ENCODE measurements at regions not wholly inside any gene's neighbourhood (a gene's known extent, or its start where the extent isn't known, plus 50 kb on each side); places are given as distances from the start of the nearest gene placed in this dataset.

GRCh38 chr11:45511566-45511965 is 153.9 kb downstream of the CHST1 start:
- no peak overlapping the region for H2AFZ ChIP-seq (ENCODE audit: low read length)
- no peak overlapping the region for H3K4me3 ChIP-seq (ENCODE audit: low read length, poor library complexity, severe bottlenecking)
- H3K4me1 ChIP-seq (ENCODE audit: insufficient read depth, low read length, poor library complexity, severe bottlenecking): no peaks in the 10 kb centered on the region
- no peaks in the 10 kb centered on the region for H3K36me3 ChIP-seq (ENCODE audit: insufficient read depth, low read length)
- no peak overlapping the region for H3K4me2 ChIP-seq (ENCODE audit: low read depth, low read length, poor library complexity, severe bottlenecking)
- no peaks in the 10 kb centered on the region for H3K9me3 ChIP-seq (ENCODE audit: insufficient read depth, low read depth, low read length)
- H3F3A ChIP-seq (ENCODE audit: low read depth): no peaks in the 10 kb centered on the region
- H3K9ac ChIP-seq (ENCODE audit: low read depth, low read length, poor library complexity, severe bottlenecking): no peak overlapping the region
- TF ChIP-seq, protein P1, sequence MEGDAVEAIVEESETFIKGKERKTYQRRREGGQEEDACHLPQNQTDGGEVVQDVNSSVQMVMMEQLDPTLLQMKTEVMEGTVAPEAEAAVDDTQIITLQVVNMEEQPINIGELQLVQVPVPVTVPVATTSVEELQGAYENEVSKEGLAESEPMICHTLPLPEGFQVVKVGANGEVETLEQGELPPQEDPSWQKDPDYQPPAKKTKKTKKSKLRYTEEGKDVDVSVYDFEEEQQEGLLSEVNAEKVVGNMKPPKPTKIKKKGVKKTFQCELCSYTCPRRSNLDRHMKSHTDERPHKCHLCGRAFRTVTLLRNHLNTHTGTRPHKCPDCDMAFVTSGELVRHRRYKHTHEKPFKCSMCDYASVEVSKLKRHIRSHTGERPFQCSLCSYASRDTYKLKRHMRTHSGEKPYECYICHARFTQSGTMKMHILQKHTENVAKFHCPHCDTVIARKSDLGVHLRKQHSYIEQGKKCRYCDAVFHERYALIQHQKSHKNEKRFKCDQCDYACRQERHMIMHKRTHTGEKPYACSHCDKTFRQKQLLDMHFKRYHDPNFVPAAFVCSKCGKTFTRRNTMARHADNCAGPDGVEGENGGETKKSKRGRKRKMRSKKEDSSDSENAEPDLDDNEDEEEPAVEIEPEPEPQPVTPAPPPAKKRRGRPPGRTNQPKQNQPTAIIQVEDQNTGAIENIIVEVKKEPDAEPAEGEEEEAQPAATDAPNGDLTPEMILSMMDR (conservative IDR thresholded peaks at IDR 0.05; ENCODE audit: low read length): no peak
- no peak for TF ChIP-seq EZH2phosphoT487 (IDR thresholded peaks at IDR 0.05; ENCODE audit: borderline replicate concordance)
- no peaks in the 10 kb centered on the region for H3K9me2 ChIP-seq (replicated peaks; ENCODE audit: low read depth, low read length)
- H3K27me3 ChIP-seq (ENCODE audit: insufficient read depth, low read length, poor library complexity, severe bottlenecking): no peaks in the 10 kb centered on the region
- no peaks in the 10 kb centered on the region for H4K20me1 ChIP-seq (ENCODE audit: insufficient read depth, low read length, poor library complexity, severe bottlenecking)
- no peaks in the 10 kb centered on the region for H3K79me2 ChIP-seq (ENCODE audit: insufficient read depth, low read length)

DNA sequence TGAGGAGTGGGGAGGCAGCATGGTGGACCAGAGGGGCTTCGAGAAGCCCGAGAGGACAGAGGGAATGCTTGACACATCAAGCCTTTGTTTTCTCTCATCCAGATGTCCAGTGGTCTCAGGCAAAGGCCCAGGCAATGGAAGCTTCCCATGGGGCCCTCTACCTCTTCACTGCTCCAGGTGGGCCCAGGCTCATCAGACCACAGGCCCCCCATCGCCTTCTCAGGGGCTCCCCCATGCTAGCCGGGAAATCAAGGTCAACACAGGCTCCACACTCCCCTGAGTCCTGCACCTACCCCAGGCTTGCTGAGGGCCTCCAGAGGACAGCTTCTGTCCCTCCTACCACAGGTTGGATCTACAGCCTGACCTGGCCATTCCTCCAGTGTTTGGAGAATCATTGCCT is 157.5 kb downstream of the CHST1 start:
- Histone ChIP-seq H3F3A (ENCODE audit: low read depth) (no peaks in the 10 kb centered on the region), H3K4me1 (ENCODE audit: insufficient read depth, low read length, poor library complexity, severe bottlenecking) (no peaks in the 10 kb centered on the region), H3K9me3 (ENCODE audit: insufficient read depth, low read depth, low read length) (no peaks in the 10 kb centered on the region), H3K36me3 (ENCODE audit: insufficient read depth, low read length) (no peaks in the 10 kb centered on the region), H3K4me3 (ENCODE audit: low read length, poor library complexity, severe bottlenecking) (no peak overlapping the region), H3K4me2 (ENCODE audit: low read depth, low read length, poor library complexity, severe bottlenecking) (no peak overlapping the region), H3K79me2 (ENCODE audit: insufficient read depth, low read length) (no peaks in the 10 kb centered on the region), H3K9ac (ENCODE audit: low read depth, low read length, poor library complexity, severe bottlenecking) (no peak overlapping the region), H3K9me2 (replicated peaks; ENCODE audit: low read depth, low read length) (no peaks in the 10 kb centered on the region), H4K20me1 (ENCODE audit: insufficient read depth, low read length, poor library complexity, severe bottlenecking) (no peaks in the 10 kb centered on the region), H2AFZ (ENCODE audit: low read length) (no peak overlapping the region), H3K27me3 (ENCODE audit: insufficient read depth, low read length, poor library complexity, severe bottlenecking) (no peaks in the 10 kb centered on the region)
- TF ChIP-seq EZH2phosphoT487 (IDR thresholded peaks at IDR 0.05; ENCODE audit: borderline replicate concordance): no peak
- TF ChIP-seq, protein P1 (conservative IDR thresholded peaks at IDR 0.05; ENCODE audit: low read length): no peak

DNA sequence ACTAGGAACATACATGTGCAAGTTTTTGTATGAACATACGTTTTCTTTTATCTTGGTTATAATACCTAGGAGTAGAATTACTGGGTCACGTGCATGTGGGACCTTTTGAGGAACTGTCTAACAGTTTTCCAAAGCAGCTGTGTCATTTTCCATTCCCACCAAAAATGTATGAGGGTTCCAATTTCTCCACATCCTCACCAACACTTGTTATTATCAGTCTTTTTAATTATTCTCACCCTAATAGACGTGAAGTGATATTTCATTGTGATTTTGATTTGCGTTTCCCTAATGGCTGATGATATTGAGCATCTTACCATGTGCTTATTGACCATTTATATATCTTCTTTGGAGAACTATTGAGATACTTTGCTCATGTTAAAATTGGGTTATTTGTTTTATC is 162.1 kb downstream of the CHST1 start:
- H3K4me3 ChIP-seq (ENCODE audit: low read length, poor library complexity, severe bottlenecking): no peak overlapping the region
- no peaks in the 10 kb centered on the region for H3K9me3 ChIP-seq (ENCODE audit: insufficient read depth, low read depth, low read length)
- H3F3A ChIP-seq (ENCODE audit: low read depth): no peaks in the 10 kb centered on the region
- H3K79me2 ChIP-seq (ENCODE audit: insufficient read depth, low read length): no peaks in the 10 kb centered on the region
- no peak overlapping the region for H2AFZ ChIP-seq (ENCODE audit: low read length)
- H3K4me2 ChIP-seq (ENCODE audit: low read depth, low read length, poor library complexity, severe bottlenecking): no peak overlapping the region
- no peaks in the 10 kb centered on the region for H3K4me1 ChIP-seq (ENCODE audit: insufficient read depth, low read length, poor library complexity, severe bottlenecking)
- H3K36me3 ChIP-seq (ENCODE audit: insufficient read depth, low read length): no peaks in the 10 kb centered on the region
- H4K20me1 ChIP-seq (ENCODE audit: insufficient read depth, low read length, poor library complexity, severe bottlenecking): no peaks in the 10 kb centered on the region
- no peaks in the 10 kb centered on the region for H3K9me2 ChIP-seq (replicated peaks; ENCODE audit: low read depth, low read length)
- H3K27me3 ChIP-seq (ENCODE audit: insufficient read depth, low read length, poor library complexity, severe bottlenecking): no peaks in the 10 kb centered on the region
- TF ChIP-seq EZH2phosphoT487 (IDR thresholded peaks at IDR 0.05; ENCODE audit: borderline replicate concordance): no peak
- TF ChIP-seq, protein P1 (conservative IDR thresholded peaks at IDR 0.05; ENCODE audit: low read length): no peak
- H3K9ac ChIP-seq (ENCODE audit: low read depth, low read length, poor library complexity, severe bottlenecking): no peak overlapping the region

Data from Loucy (cell line).